ENCODE measurements at regions not wholly inside any gene's neighbourhood (a gene's known extent, or its start where the extent isn't known, plus 50 kb on each side); places are given as distances from the start of the nearest gene placed in this dataset.

DNA sequence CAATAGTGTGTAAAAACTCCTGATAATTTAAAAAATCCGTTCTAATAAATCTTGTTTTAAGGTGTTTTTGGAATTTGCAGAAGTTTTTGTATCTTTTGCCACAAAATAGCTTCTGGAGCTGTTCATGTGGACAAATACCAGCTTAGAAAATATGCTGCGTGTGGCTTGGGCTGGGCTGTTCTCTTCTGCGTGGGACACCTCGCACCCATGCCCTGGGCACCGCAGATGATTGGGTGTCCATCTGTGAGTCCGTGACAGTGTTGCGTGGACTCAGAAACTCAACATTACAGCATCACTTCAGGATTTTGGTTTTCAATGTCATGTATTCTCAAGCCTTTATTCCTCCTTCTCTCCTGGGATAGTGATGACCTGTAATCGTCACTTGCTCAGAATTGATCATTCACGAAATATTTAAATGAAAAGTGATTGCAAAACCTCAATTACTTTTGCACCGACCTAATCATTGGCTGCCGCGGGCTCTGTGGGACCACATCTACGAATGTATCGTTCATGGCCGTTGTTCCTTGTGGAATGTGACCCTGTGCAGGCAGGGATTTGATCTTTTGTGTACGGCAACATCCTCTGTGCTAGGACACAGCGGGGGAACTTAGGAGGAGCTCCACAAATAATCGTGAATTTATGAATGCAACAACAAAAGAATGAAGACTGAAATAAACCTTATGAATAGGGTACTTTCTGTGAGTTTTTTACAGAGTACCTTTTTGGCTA is 210.3 kb upstream of the FOXF1 start:
- no peak for DNase-seq (ENCODE audit: low read depth)

- no peak for DNase-seq (ENCODE audit: low read depth)
Measured at GRCh38 chr16:86300746-86301481, 209.4 kb upstream of the FOXF1 start.

DNA sequence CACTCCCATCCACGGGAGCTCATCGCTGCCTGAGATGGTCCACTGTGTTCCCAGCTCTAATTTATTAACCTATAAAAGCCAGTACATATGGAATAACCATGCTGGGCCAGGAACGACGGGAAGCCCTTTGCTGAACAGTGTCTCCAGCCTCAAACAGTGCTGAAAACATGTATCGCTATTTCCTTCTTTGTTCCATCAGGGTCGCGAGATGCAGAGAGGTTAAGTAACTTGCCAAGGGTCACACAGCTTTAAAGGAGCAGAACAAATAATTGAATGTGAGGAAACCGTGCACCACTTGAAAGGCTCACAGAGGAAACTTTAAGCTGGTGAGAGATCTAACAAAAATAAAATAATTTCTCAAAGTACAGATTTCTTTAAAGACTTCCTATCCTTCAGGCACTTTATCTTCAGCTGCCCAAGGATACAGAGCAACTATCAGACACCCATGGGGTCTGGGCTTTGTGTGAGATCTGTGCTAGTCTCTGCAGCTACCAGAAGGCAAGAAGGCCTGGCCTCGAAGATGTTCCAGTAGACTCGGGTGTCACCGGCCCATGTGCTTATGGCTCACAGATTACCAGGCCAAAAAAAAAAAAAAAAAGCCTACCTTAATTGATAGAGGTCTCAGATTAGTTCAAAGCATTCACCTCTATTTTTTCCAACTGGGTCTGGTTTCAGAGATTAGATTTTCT is 207.8 kb upstream of the FOXF1 start:
- no peak for DNase-seq (ENCODE audit: low read depth)

GRCh38 chr16:86303787-86304678 is 206.3 kb upstream of the FOXF1 start:
- no peak for DNase-seq (ENCODE audit: low read depth)

GRCh38 chr16:86304868-86305267 is 205.5 kb upstream of the FOXF1 start:
- no peak for DNase-seq (ENCODE audit: low read depth)

- no peak for DNase-seq (ENCODE audit: low read depth)
Measured at GRCh38 chr16:86305440-86305839, 204.9 kb upstream of the FOXF1 start.

- DNase-seq (ENCODE audit: low read depth): no peak
Measured at GRCh38 chr16:86306011-86306644, 204.2 kb upstream of the FOXF1 start.

DNA sequence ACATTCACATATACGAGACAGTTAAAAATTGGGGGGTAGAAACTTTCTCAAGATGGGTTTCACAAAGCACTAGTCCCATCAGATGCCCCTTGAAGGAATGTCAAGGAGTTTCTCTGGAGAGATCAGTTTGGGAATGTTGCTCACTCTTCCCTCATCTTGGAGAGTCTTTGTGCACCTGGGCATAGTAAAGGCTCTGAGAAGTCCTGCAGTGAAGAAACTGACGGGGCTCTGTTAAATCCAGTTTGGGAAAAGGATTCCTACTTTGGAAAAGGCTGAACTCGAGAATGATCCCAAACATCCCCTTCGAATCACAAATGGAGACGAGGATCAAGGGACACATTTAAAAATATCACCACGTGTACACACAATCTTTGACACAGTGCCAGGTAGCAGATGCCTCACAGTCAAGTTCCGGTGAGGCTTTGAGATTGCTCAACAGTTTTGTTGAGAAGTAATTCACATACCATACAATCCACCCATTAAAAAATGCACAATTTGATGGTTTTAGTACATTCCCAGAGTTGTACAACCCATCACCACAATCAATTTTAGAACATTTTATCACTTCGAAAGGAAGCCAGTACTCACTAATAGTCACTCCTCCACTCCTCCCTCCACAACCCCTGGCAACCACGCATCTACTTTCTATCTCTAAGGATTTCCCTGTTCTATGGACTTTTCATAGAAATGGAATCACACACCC is 203.4 kb upstream of the FOXF1 start:
- DNase-seq (ENCODE audit: low read depth): no peak

GRCh38 chr16:86307514-86307903 is 202.8 kb upstream of the FOXF1 start:
- no peak for DNase-seq (ENCODE audit: low read depth)

DNA sequence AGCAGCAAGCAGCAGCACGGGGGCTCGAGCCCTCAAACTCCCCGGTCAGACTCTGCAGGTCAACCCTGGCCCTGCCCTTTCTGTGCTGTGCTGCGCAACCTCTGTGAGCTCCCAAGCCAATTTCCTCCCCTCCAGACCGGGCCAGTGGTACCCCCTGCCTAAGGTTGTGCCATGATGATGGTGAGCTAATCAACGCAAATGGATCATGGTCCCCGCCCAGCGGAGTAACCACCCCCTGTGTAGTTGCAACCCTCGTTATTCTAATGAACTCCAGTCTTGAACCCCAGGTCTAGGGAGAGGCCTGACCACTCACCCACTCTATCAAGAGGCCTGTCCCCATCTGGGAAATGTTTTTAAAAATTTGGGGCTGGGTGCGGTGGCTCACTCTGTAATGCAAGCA is 201.8 kb upstream of the FOXF1 start:
- no peak for DNase-seq (ENCODE audit: low read depth)

GRCh38 chr16:86313631-86314030 is 196.7 kb upstream of the FOXF1 start:
- no peak for DNase-seq (ENCODE audit: low read depth)

GRCh38 chr16:86314402-86315025 is 195.8 kb upstream of the FOXF1 start:
- DNase-seq (ENCODE audit: low read depth): no peak

- no peak for DNase-seq (ENCODE audit: low read depth)
Measured at GRCh38 chr16:86316967-86317812, 193.1 kb upstream of the FOXF1 start.

- no peak for DNase-seq (ENCODE audit: low read depth)
Measured at GRCh38 chr16:86317813-86318650, 192.3 kb upstream of the FOXF1 start.

DNA sequence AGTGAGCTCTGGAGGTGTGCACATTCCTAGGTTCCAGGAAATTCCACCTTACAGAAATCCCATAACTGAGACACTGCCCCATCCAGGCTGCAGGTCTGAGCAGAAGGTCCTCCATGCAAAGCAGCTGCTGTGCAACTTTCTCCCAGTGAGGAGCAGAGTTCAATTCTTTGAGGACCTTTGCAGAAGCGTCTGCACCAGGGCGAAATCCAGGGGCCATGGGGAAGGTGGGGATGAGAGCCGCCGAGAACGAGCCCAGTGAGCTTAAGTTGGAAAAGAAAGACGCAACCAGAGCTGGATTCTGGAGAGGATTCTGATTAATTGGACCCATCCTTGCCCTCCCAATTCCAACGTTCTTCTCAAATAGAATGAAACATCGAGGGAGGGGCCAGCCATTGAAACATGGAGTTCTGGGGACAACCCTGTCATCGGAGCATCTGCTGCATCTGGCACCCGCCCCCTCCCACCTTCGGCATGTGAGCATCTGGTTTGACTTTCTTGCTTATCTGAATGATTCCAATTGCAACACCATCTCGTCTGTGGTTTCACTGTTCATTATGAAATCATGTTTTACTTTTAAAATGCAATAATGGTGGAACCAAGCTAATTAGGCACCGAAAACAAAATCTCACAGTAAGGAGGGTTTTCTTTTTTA is 190.6 kb upstream of the FOXF1 start:
- DNase-seq (ENCODE audit: low read depth): no peak

DNA sequence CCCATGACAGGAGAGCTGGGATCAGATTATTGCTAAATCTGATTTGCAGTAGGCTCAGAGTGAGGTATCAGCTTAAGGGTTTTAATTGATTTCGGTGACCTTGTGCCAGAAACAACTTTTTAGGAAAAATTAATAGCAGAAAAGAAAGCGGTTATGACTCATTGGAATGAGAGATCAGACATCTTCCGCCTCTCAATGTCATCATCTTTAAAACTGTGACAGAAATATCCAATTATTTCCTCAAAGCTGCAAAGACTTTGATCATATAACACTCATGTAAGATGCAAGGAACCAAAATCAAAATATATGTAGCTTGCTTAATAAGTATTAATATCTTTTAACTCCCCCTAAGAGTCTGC is 190.1 kb upstream of the FOXF1 start:
- no peak for DNase-seq (ENCODE audit: low read depth)

GRCh38 chr16:86321491-86321890 is 188.8 kb upstream of the FOXF1 start:
- no peak for DNase-seq (ENCODE audit: low read depth)

DNA sequence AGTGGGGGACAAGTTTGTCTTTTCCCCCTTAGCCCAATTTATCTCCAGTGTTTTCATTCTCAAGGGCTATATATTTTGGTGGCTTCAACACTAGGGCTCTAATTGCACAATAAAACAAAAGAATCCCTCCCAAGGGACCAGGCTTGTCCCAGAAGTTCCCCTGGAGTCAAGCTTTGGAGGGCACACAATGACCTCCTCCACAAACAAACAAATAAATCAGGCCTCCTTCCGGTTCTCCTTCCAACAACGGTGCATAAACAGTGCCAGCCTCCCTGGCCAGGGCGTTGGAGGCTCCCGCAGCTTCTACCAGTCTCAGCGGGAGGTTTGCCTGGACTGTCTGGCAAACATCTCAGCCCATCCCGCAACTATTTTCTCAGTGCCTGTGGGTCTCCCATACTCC is 188.0 kb upstream of the FOXF1 start:
- no peak for DNase-seq (ENCODE audit: low read depth)
